Neural cell (in vitro differentiated cells): ENCODE measurements at regions not wholly inside any gene's neighbourhood (a gene's known extent, or its start where the extent isn't known, plus 50 kb on each side); places are given as distances from the start of the nearest gene placed in this dataset.

ENCODE experiments used
- EZH2 ChIP-seq: fragments of 200-600, 300-800 bp; shearing (Covaris generic), sonication (generic); IDR thresholded peaks from 2 replicates; pipeline ENCODE4 v1.6.1; 2014; ENCODE audit warnings: antibody characterized with exemption, low read length, borderline replicate concordance, mild to moderate bottlenecking; ENCODE audit not compliant: insufficient read depth, poor library complexity, severe bottlenecking
- POLR2AphosphoS5 ChIP-seq: IDR thresholded peaks from 2 replicates; pipeline ENCODE4 v1.6.1; 2012
- SMC3 ChIP-seq: fragments of 450-650 bp; conservative IDR thresholded peaks from 2 replicates; pipeline ENCODE4 v1.6.1; 2014; ENCODE audit warnings: antibody characterized with exemption, mild to moderate bottlenecking, moderate library complexity; ENCODE audit not compliant: poor library complexity
- TF ChIP-seq, protein P1 (sequence below): fragments of 450-650 bp; IDR thresholded peaks from 2 replicates; pipeline ENCODE4 v1.5.1; 2014; ENCODE audit warnings: antibody characterized with exemption, mild to moderate bottlenecking, moderate library complexity; ENCODE audit not compliant: poor library complexity, severe bottlenecking

DNA sequence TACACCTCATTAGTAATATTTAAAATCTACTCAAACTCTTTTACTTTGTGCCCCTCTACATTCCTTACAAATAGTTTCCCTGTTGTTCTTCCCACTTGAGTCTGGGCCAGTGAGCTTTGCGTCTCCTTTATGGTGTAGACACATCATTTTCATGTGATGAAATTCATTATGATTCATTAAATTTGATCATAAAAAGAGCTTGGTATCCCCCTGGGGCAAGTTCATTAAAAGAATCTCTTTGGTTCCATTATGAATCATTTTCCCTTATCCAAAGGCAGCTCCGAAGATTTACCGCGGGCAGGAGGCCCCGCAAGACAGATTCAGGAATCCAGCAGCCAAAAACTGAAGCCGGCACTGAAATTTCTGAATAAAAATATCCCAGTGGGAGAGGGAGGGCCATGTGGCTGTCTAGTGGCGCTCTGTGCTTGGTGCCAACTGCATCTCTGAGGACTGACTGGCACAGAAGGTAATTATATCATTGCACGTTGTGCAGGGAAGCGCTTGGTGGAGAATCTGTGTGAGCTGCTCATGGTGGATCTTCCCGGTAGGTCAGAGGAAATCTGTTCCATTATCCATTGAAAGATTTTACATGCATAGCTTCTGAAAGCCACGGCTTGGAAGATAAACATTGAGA lies 151.4 kb upstream of the PITRM1 start:
- TF ChIP-seq, protein P1, sequence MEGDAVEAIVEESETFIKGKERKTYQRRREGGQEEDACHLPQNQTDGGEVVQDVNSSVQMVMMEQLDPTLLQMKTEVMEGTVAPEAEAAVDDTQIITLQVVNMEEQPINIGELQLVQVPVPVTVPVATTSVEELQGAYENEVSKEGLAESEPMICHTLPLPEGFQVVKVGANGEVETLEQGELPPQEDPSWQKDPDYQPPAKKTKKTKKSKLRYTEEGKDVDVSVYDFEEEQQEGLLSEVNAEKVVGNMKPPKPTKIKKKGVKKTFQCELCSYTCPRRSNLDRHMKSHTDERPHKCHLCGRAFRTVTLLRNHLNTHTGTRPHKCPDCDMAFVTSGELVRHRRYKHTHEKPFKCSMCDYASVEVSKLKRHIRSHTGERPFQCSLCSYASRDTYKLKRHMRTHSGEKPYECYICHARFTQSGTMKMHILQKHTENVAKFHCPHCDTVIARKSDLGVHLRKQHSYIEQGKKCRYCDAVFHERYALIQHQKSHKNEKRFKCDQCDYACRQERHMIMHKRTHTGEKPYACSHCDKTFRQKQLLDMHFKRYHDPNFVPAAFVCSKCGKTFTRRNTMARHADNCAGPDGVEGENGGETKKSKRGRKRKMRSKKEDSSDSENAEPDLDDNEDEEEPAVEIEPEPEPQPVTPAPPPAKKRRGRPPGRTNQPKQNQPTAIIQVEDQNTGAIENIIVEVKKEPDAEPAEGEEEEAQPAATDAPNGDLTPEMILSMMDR: no peak
- TF ChIP-seq SMC3 (no peak), POLR2AphosphoS5 (no peak), EZH2 (no peak)
